ENCODE measurements at regions not wholly inside any gene's neighbourhood (a gene's known extent, or its start where the extent isn't known, plus 50 kb on each side); places are given as distances from the start of the nearest gene placed in this dataset.
"Not testable (repeated sequence)": the region's sequence is repeated elsewhere in the genome, so short reads cannot be mapped to it uniquely, and the experiment has no call there.

- H3K4me1 ChIP-seq (ENCODE audit: low read depth) = no peaks in the 10 kb centered on the region
- H3K9me3 ChIP-seq = no peaks in the 10 kb centered on the region
- no peak for ATAC-seq
- no peak overlapping the region for H3K4me3 ChIP-seq
- intact Hi-C loops (cut with DNase I, micrococcal nuclease) = no loop called here
- no peak for TF ChIP-seq CTCF (IDR thresholded peaks at IDR 0.05)
- no peaks in the 10 kb centered on the region for H3K36me3 ChIP-seq (ENCODE audit: low read depth)
- DNase-seq = no peak
Measured at GRCh38 chr6:103504501-103505154, 1355.1 kb downstream of the HACE1 start.

- intact Hi-C loops (cut with DNase I, micrococcal nuclease); H3K9me3 ChIP-seq; ATAC-seq; H3K36me3 ChIP-seq (ENCODE audit: low read depth); DNase-seq; H3K4me1 ChIP-seq (ENCODE audit: low read depth); H3K4me3 ChIP-seq: not testable (repeated sequence)
Measured at GRCh38 chr6:103496588-103496987, 1363.1 kb downstream of the HACE1 start.

GRCh38 chr6:103456652-103457051 is 1403.1 kb downstream of the HACE1 start:
- DNase-seq (no peak), ATAC-seq (no peak)
- no peaks in the 10 kb centered on the region for H3K4me1 ChIP-seq (ENCODE audit: low read depth)
- H3K4me3 ChIP-seq = no peak overlapping the region
- no peaks in the 10 kb centered on the region for H3K36me3 ChIP-seq (ENCODE audit: low read depth)
- no peak for TF ChIP-seq CTCF (IDR thresholded peaks at IDR 0.05)
- no peaks in the 10 kb centered on the region for H3K9me3 ChIP-seq
- intact Hi-C loops (cut with DNase I, micrococcal nuclease) = no loop called here

GRCh38 chr6:103455275-103455674 is 1404.4 kb downstream of the HACE1 start:
- Histone ChIP-seq H3K4me3 (no peak overlapping the region), H3K9me3 (no peaks in the 10 kb centered on the region), H3K36me3 (ENCODE audit: low read depth) (no peaks in the 10 kb centered on the region), H3K4me1 (ENCODE audit: low read depth) (no peaks in the 10 kb centered on the region)
- intact Hi-C loops (cut with DNase I, micrococcal nuclease) = no loop called here
- no peak for ATAC-seq
- TF ChIP-seq CTCF (IDR thresholded peaks at IDR 0.05) = no peak
- DNase-seq = no peak

- DNase-seq (no peak), ATAC-seq (no peak)
- Histone ChIP-seq H3K4me1 (ENCODE audit: low read depth) (no peaks in the 10 kb centered on the region), H3K4me3 (no peak overlapping the region), H3K36me3 (ENCODE audit: low read depth) (no peaks in the 10 kb centered on the region), H3K9me3 (no peaks in the 10 kb centered on the region)
- TF ChIP-seq CTCF (IDR thresholded peaks at IDR 0.05) = no peak
- intact Hi-C loops (cut with DNase I, micrococcal nuclease) = no loop called here
Measured at GRCh38 chr6:103409475-103409874, 1450.2 kb downstream of the HACE1 start.

- ATAC-seq (no peak), DNase-seq (no peak)
- Histone ChIP-seq H3K36me3 (ENCODE audit: low read depth) (no peaks in the 10 kb centered on the region), H3K4me1 (ENCODE audit: low read depth) (no peaks in the 10 kb centered on the region), H3K4me3 (no peak overlapping the region), H3K9me3 (no peaks in the 10 kb centered on the region)
- no peak for TF ChIP-seq CTCF (IDR thresholded peaks at IDR 0.05)
- intact Hi-C loops (cut with DNase I, micrococcal nuclease) = loop anchor here in 1 of 2 donors (2.0 kb wide), 1 partner anchor 23 kb away; no protein-coding TSS in a partner anchor
Measured at GRCh38 chr6:103405321-103405720, 1454.4 kb downstream of the HACE1 start.

Data from mucosa of descending colon (tissue), 3 donors.